LNCaP clone FGC (cell line): ENCODE measurements at regions not wholly inside any gene's neighbourhood (a gene's known extent, or its start where the extent isn't known, plus 50 kb on each side); places are given as distances from the start of the nearest gene placed in this dataset.
"Not testable (repeated sequence)": the region's sequence is repeated elsewhere in the genome, so short reads cannot be mapped to it uniquely, and the experiment has no call there.

ENCODE experiments used
- DNase-seq: peaks from one replicate; pipeline ENCODE4 v3.0.0-alpha.2; 2011; ENCODE audit warnings: low read depth
- H3K4me3 ChIP-seq: 2 replicates; pipeline ENCODE4 v1.5.1; 2011; ENCODE audit warnings: mild to moderate bottlenecking, low read depth, low read length, control low read depth

- not testable (repeated sequence) for DNase-seq, H3K4me3 ChIP-seq
These were observed 55.1 kb upstream of the AGAP9 start for GRCh38 chr10:47578547-47578946.
